Neural progenitor cell (in vitro differentiated cells): ENCODE measurements at regions not wholly inside any gene's neighbourhood (a gene's known extent, or its start where the extent isn't known, plus 50 kb on each side); places are given as distances from the start of the nearest gene placed in this dataset.

Source experiments
- DNase-seq: peaks from one replicate; pipeline ENCODE4 v3.0.0-alpha.2; 2016; ENCODE audit warnings: low spot score
- H2AFZ ChIP-seq: fragments of 200-600 bp; sonication (generic); replicated peaks from 2 replicates; pipeline ENCODE4 v1.6.1; 2016; ENCODE audit warnings: antibody characterized with exemption
- H3F3A ChIP-seq: fragments of 200-600 bp; sonication (generic); 2 replicates; pipeline ENCODE4 v1.6.1; 2016; ENCODE audit warnings: antibody characterized with exemption, low read depth
- H3K27ac ChIP-seq: fragments of 200-600 bp; sonication (generic); 2 replicates; pipeline ENCODE4 v1.5.1; 2016; ENCODE audit warnings: mild to moderate bottlenecking
- H3K27me3 ChIP-seq: fragments of 200-600 bp; sonication (generic); 2 replicates; pipeline ENCODE4 v1.6.1; 2016; ENCODE audit warnings: mild to moderate bottlenecking, moderate library complexity
- H3K36me3 ChIP-seq: fragments of 200-600 bp; sonication (generic); 2 replicates; pipeline ENCODE4 v1.5.1; 2016
- H3K4me1 ChIP-seq: fragments of 200-600 bp; sonication (generic); 2 replicates; pipeline ENCODE4 v1.6.1; 2016; ENCODE audit warnings: mixed run types
- H3K4me2 ChIP-seq: fragments of 200-600 bp; sonication (generic); 2 replicates; pipeline ENCODE4 v1.6.1; 2016
- H3K4me3 ChIP-seq: fragments of 200-600 bp; sonication (generic); 2 replicates; pipeline ENCODE4 v1.5.1; 2016
- H3K79me2 ChIP-seq: fragments of 200-600 bp; sonication (generic); 2 replicates; pipeline ENCODE4 v1.6.1; 2016; ENCODE audit warnings: low read depth
- H3K9ac ChIP-seq: fragments of 200-600 bp; sonication (generic); 2 replicates; pipeline ENCODE4 v1.6.1; 2016
- H3K9me3 ChIP-seq: fragments of 200-600 bp; sonication (generic); 2 replicates; pipeline ENCODE4 v1.5.1; 2016; ENCODE audit warnings: low read depth
- H4K20me1 ChIP-seq: fragments of 200-600 bp; sonication (generic); 2 replicates; pipeline ENCODE4 v1.6.1; 2016; ENCODE audit warnings: low read depth
- H3K27ac Mint-ChIP-seq: 3 replicates; pipeline ENCODE4 v1.8.0; 2021; ENCODE audit warnings: mixed read lengths
- H3K27me3 Mint-ChIP-seq: 2 replicates; pipeline ENCODE4 v1.8.0; 2022; ENCODE audit warnings: low read depth, mild to moderate bottlenecking, inconsistent platforms, moderate library complexity, mixed read lengths; ENCODE audit not compliant: insufficient read depth
- H3K36me3 Mint-ChIP-seq: 3 replicates; pipeline ENCODE4 v1.8.0; 2021; ENCODE audit warnings: mixed read lengths
- H3K4me1 Mint-ChIP-seq: 3 replicates; pipeline ENCODE4 v1.8.0; 2021; ENCODE audit warnings: mixed read lengths
- H3K4me3 Mint-ChIP-seq: 3 replicates; pipeline ENCODE4 v1.8.0; 2021; ENCODE audit warnings: mild to moderate bottlenecking, moderate library complexity, mixed read lengths
- H3K9me3 Mint-ChIP-seq: 3 replicates; pipeline ENCODE4 v1.8.0; 2020; ENCODE audit warnings: mixed read lengths
- CTCF ChIP-seq: fragments of 200-600 bp; sonication (generic); IDR thresholded peaks from 2 replicates; pipeline ENCODE4 v1.5.1; 2017; ENCODE audit warnings: antibody characterized with exemption, mild to moderate bottlenecking
- EZH2 ChIP-seq: fragments of 200-600 bp; sonication (generic); IDR thresholded peaks from 2 replicates; pipeline ENCODE4 v1.6.1; 2017; ENCODE audit warnings: antibody characterized with exemption, mild to moderate bottlenecking, moderate library complexity
- EZH2phosphoT487 ChIP-seq: fragments of 200-600 bp; sonication (generic); IDR thresholded peaks from 2 replicates; pipeline ENCODE4 v1.6.1; 2017; ENCODE audit warnings: antibody characterized with exemption

GRCh38 chr18:62634458-62634857, 80.9 kb upstream of the PHLPP1 start:
- H2AFZ ChIP-seq, result no peak overlapping the region
- Mint-ChIP-seq H3K9me3 (no peaks in the 10 kb centered on the region), H3K36me3 (no peaks in the 10 kb centered on the region), H3K27ac (no peak overlapping the region), H3K4me1 (peaks cover 35% of the 10 kb centered on the region), H3K27me3 (peaks cover 2% of the 10 kb centered on the region), H3K4me3 (no peak overlapping the region)
- H3K9ac ChIP-seq, result no peak overlapping the region
- H3K9me3 ChIP-seq, result no peaks in the 10 kb centered on the region
- no peaks in the 10 kb centered on the region for H4K20me1 ChIP-seq
- H3K4me3 ChIP-seq, result no peak overlapping the region
- H3K4me1 ChIP-seq, result peaks cover 13% of the 10 kb centered on the region
- H3K79me2 ChIP-seq, result no peaks in the 10 kb centered on the region
- TF ChIP-seq EZH2 (no peak), CTCF (no peak), EZH2phosphoT487 (no peak)
- H3K27ac ChIP-seq, result no peak overlapping the region
- H3K36me3 ChIP-seq, result no peaks in the 10 kb centered on the region
- no peak overlapping the region for H3K4me2 ChIP-seq
- DNase-seq, result no peak
- H3K27me3 ChIP-seq, result no peaks in the 10 kb centered on the region
- H3F3A ChIP-seq, result no peaks in the 10 kb centered on the region

- Histone ChIP-seq H3K79me2 (no peaks in the 10 kb centered on the region), H3K4me3 (no peak overlapping the region), H2AFZ (no peak overlapping the region), H3K27ac (no peak overlapping the region), H3K36me3 (no peaks in the 10 kb centered on the region), H3K9ac (no peak overlapping the region), H4K20me1 (no peaks in the 10 kb centered on the region), H3K27me3 (no peaks in the 10 kb centered on the region), H3K4me1 (peaks cover 13% of the 10 kb centered on the region), H3K4me2 (no peak overlapping the region), H3F3A (no peaks in the 10 kb centered on the region), H3K9me3 (no peaks in the 10 kb centered on the region)
- TF ChIP-seq EZH2 (no peak), EZH2phosphoT487 (no peak)
- H3K27me3 Mint-ChIP-seq, result peaks cover 2% of the 10 kb centered on the region
- no peak overlapping the region for H3K4me3 Mint-ChIP-seq
- DNase-seq, result no peak
- no peak overlapping the region for H3K27ac Mint-ChIP-seq
- H3K4me1 Mint-ChIP-seq, result peaks cover 35% of the 10 kb centered on the region
- H3K36me3 Mint-ChIP-seq, result no peaks in the 10 kb centered on the region
- H3K9me3 Mint-ChIP-seq, result no peaks in the 10 kb centered on the region
Observed at GRCh38 chr18:62634979-62635630, 80.2 kb upstream of the PHLPP1 start.

GRCh38 chr18:62637403-62637802, 77.9 kb upstream of the PHLPP1 start:
- no peak overlapping the region for H3K4me3 Mint-ChIP-seq
- no peak for TF ChIP-seq EZH2
- no peak for TF ChIP-seq CTCF
- no peak for TF ChIP-seq EZH2phosphoT487
- no peaks in the 10 kb centered on the region for H3K36me3 Mint-ChIP-seq

More at GRCh38 chr18:62637403-62637802, 77.9 kb upstream of the PHLPP1 start:
- H3K79me2 ChIP-seq, result no peaks in the 10 kb centered on the region
- DNase-seq, result no peak
- Mint-ChIP-seq H3K9me3 (peaks cover 6% of the 10 kb centered on the region), H3K27ac (no peak overlapping the region), H3K27me3 (peaks cover 4% of the 10 kb centered on the region), H3K4me1 (peaks cover 18% of the 10 kb centered on the region)
- no peaks in the 10 kb centered on the region for H3K36me3 ChIP-seq
- H3K4me1 ChIP-seq, result peaks cover 14% of the 10 kb centered on the region
- H2AFZ ChIP-seq, result no peak overlapping the region
- H3F3A ChIP-seq, result peaks cover 4% of the 10 kb centered on the region
- H3K27ac ChIP-seq, result no peak overlapping the region
- H3K27me3 ChIP-seq, result no peaks in the 10 kb centered on the region
- H3K4me3 ChIP-seq, result no peak overlapping the region
- no peak overlapping the region for H3K9ac ChIP-seq
- no peaks in the 10 kb centered on the region for H3K9me3 ChIP-seq
- H3K4me2 ChIP-seq, result no peak overlapping the region
- H4K20me1 ChIP-seq, result no peaks in the 10 kb centered on the region
